ENCODE measurements at regions not wholly inside any gene's neighbourhood (a gene's known extent, or its start where the extent isn't known, plus 50 kb on each side); places are given as distances from the start of the nearest gene placed in this dataset.
"Not testable (repeated sequence)": the region's sequence is repeated elsewhere in the genome, so short reads cannot be mapped to it uniquely, and the experiment has no call there.

- DNase-seq: no peak
These were observed 414.9 kb downstream of the CYLC2 start for GRCh38 chr9:103410059-103410458.

GRCh38 chr9:103427696-103428095, 432.6 kb downstream of the CYLC2 start:
- DNase-seq: no peak

DNA sequence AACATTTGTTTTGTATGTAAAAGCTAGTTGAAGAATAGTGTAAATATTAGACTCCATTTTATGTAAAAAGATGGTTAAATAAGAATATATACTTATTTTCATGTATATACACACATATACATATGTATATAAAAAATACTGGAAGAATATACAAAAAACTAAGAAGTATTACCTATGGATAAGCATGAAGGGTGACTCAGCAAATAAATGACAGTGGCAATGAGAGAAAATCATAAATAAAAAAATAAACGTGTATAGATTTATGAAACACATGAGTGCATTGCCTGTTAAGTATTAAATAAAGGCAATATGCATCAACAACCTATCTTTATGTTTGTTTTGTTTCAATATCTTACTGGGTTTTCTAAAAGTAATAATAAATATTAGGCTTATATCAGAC, 435.3 kb downstream of the CYLC2 start:
- DNase-seq: no peak

GRCh38 chr9:103431809-103432208, 436.7 kb downstream of the CYLC2 start:
- DNase-seq: no peak

DNA sequence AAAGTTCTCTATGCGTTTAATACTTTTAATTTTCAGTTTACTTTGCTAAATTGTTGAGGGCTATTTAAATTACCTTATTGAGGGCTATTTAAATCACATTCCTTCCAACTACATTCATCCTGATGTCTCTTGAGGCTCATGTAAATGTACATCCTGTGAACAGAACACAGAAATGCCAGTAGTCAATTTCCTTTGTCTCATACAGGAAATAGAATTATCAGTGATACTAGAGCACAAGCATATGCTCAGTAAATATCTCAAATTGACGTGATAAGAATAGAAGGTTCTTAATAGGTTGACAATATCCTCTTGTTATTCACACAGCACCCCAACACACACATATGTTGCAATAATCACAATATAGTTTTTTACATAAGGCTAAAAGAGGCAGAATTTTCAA, 449.0 kb downstream of the CYLC2 start:
- no peak for DNase-seq

- no peak for DNase-seq
These were observed 463.7 kb downstream of the CYLC2 start for GRCh38 chr9:103458826-103459225.

GRCh38 chr9:103471241-103471640, 476.1 kb downstream of the CYLC2 start:
- DNase-seq: no peak

- peak; percentile 0 for DNase-seq
These were observed 479.0 kb downstream of the CYLC2 start for GRCh38 chr9:103474156-103474555.

DNA sequence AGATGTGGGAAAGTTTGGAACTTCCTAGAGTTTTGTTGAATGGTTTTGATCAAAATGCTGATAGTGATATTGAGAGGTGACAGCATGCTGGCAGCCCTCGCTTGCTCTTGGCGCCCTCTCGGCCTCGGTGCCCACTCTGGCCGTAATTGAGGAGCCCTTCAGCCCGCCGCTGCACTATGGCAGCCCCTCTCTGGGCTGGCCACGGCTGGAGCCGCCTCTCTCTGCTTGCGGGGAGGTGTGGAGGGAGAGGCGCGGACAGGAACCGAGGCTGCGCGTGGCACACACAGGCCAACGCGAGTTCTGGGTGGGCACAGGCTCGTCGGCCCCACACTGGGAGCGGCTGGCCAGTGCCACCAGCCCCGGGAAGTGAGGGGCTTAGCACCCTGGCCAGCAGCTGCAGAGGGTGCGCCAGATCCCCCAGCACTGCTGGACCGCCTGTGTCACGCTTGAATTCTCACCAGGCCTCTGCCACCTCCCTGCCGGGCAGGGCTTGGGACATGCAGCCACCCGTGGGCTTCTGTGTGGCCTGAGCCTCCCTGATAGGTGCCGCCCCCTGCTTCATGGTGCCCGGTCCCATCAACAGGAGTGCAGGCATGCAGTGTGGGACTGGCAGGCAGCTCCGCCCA, 488.5 kb downstream of the CYLC2 start:
- DNase-seq: no peak

DNA sequence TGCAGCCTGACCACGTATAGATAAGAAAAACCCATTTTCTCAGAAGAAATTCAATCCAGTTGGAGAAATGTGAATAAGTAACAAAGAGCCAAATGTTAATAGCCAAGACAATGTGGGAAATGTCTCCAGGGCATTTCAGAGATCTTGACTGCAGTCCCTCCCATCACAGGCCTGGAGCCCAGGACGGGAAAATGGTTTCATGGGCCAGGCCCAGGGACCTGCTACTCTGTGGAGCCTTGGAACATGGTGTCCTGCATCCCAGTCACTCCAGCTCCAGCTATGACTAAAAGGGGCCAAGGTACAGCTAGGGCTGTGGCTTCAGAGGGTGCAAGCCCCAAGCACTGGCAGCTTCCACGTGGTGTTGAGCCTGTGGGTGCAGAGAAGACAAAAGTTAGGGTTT, 490.0 kb downstream of the CYLC2 start:
- no peak for DNase-seq

DNA sequence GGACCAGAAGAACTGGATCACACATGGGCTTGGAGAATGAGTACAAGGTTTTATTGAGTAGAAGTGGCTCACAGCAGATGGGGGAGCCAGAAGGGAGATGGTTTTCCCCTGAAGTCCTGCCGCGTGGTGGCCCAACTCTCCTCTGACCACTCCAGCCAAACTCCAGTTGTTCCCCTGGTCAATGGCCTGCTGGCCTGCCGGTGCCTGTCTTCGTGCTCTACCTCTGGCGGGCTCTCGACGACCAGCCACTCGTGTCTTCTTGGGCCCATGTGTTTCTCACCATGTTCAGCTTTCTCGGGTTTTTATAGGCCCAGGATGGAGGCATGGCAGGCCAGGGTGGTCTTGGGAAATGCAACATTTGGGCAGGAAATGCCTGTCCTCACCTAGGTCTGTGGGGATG, 519.6 kb downstream of the CYLC2 start:
- no peak for DNase-seq

DNA sequence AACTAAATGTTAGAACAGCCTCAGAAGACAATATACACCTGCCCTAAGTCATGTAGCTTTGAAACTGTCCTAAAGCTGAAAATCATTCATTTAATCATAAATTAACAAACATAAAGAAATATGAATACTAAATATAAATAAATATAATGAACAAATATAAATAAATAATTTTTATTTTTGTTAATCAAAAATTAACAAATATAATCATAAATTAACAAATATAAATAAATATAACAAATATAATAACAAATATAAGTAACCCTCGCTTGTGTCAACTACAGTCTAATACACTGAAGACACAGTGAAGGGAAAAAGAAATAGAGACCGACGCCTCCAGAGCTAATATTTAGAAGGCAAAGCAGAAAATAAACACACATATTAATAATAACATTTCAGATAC, 527.3 kb downstream of the CYLC2 start:
- no peak for DNase-seq

DNA sequence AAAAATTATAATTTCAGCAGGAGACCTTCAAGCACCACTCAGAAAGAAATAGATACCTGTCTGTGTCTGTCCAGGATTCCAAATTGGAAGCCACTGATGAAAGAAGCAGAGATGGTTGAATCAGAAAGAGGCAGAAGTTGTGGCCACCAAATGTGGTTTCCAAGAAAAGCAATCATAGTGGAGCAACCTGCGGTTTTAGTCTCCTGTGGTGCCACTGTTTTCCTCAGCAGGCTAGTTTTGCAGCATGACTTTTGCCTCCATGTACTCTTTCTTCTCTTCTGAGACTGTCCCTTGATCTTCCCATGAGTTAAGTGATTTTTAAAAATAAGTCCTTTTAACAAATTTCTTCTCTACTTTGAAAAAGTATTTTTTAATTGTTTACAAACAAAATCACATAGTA, 535.8 kb downstream of the CYLC2 start:
- DNase-seq: no peak

GRCh38 chr9:103533318-103533717, 538.2 kb downstream of the CYLC2 start:
- DNase-seq: no peak

DNA sequence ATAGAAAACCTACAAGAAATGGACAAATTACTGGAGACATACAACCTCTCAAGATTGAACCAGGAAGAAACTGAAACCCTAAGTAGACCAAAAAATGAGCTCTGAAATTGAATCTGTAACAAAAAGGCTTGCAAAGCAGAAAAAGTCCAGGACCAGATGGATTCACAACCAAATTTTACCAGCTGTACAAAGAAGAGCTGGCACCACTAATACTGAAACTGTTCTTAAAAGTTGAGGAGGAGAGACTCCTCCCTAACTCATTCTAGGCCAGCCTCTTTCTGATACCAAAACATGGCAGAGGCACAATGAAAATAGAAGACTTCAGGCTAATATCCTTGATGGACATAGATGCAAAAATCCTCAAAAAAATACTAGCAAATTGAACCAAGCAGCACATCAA, 542.3 kb downstream of the CYLC2 start:
- no peak for DNase-seq

GRCh38 chr9:103545260-103545659, 548.8 kb upstream of the SMC2 start:
- no peak for DNase-seq

DNA sequence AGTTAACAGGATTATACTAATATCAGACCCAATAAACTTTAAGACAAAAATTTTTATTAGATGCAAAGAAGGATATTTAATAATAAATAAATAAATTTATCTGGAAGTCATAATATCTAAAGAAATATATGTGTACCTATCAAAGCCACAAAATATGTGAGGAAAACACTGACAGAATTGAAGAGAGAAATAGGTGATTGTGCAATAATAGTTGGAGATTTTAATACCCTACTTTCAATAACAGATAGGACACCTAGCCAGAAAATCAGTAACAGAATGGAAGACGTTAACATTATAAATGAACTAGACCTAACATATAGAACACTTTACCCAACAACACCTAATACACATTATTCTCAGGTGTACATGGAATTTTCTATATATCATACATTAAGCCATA, 541.4 kb upstream of the SMC2 start:
- DNase-seq: no peak

GRCh38 chr9:103574056-103574455, 520.1 kb upstream of the SMC2 start:
- DNase-seq: no peak

DNA sequence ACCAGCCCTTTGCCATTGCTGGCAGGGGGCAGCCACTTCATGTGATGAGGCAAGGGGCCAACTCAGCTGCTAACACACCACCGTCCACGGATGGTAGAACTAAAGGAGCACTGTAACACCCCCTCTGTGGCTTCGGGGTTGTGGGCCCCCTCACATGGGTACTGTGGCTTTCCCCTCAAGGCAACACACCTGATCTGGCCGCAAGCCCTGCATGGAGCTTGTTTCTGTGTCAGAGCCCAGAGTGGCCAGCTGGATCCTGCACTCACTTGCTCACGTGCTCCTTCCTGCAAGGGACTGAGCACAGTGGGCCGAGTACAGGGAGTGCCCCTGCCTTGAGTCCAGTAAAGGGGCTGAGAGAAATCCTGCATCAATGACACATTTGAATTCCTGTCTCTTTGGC, 507.4 kb upstream of the SMC2 start:
- DNase-seq: no peak

- DNase-seq: no peak
These were observed 492.8 kb upstream of the SMC2 start for GRCh38 chr9:103601287-103601686.

- DNase-seq: not testable (repeated sequence)
These were observed 482.2 kb upstream of the SMC2 start for GRCh38 chr9:103611950-103612349.

GRCh38 chr9:103615994-103616393, 478.1 kb upstream of the SMC2 start:
- peak; percentile 11 for DNase-seq

GRCh38 chr9:103617046-103617445, 477.1 kb upstream of the SMC2 start:
- DNase-seq: no peak

GRCh38 chr9:103625161-103625804, 468.8 kb upstream of the SMC2 start:
- no peak for DNase-seq

GRCh38 chr9:103627731-103628130, 466.4 kb upstream of the SMC2 start:
- DNase-seq: no peak

All from NCI-H446 treated with DMSO at 0.1 percent for 48 hours (cell line).